HepG2 (cell line): ENCODE measurements at regions not wholly inside any gene's neighbourhood (a gene's known extent, or its start where the extent isn't known, plus 50 kb on each side); places are given as distances from the start of the nearest gene placed in this dataset.
A peak's percentile ranks its signal among the peaks of the same experiment; 100 is the strongest.

Experiments
- ATAC-seq: fragments of 200-7000 bp; cut with Tn5 transposase; 3 replicates; pipeline ENCODE4 v1.9.1; 2020; ENCODE audit warnings: mild to moderate bottlenecking, moderate library complexity
- BruUV-seq: library from RNA; stranded (reverse); fragments of 400-500 nt; replicated peaks from 2 replicates; lab custom pipeline; 2021; lab: Mats Ljungman, UMichigan
- CTCF ChIA-PET: fragments of 300-600 bp; formaldehyde crosslinking; extraction: SDS; loops from one replicate; lab custom pipeline; 2021; ENCODE audit warnings: low total read pairs, inconsistent platforms, low intra/inter-chr PET ratio; lab: Yijun Ruan, JAX
- POLR2A ChIA-PET: fragments of 350-600 bp; sonication (Branson Sonifier 250); formaldehyde crosslinking; loops from one replicate; lab custom pipeline; 2020; ENCODE audit warnings: antibody characterized with exemption, inconsistent platforms; lab: Yijun Ruan, JAX
- DNase-seq: peaks from one replicate; pipeline ENCODE4 v3.0.0-alpha.2; 2015; ENCODE audit warnings: low spot score
- FAIRE-seq: peaks from 3 replicates; lab custom pipeline; 2011; peaks lifted over from hg19 to GRCh38; lab: Jason Lieb, UNC
- H2AFZ ChIP-seq: one replicate; pipeline ENCODE4 v1.6.1; 2011; ENCODE audit warnings: low read length, inconsistent platforms
- H3K27ac ChIP-seq: fragments of 300-600 bp; 3 replicates; pipeline ENCODE4 v1.8.0; 2011; ENCODE audit warnings: mixed run types, mild to moderate bottlenecking, mixed read lengths, low read length, inconsistent platforms; ENCODE audit not compliant: insufficient read depth; ENCODE audit errors: extremely low read length
- H3K27me3 ChIP-seq, 2 experiments: fragments of 200-600 bp in 1 of 2; 2 replicates in 1 of 2; 3 replicates in 1 of 2; pipeline versions ENCODE4 v1.6.0 to v1.8.0; 2011; ENCODE audit warnings: low read length in 2 of 2, mild to moderate bottlenecking in 2 of 2, moderate library complexity in 2 of 2, inconsistent platforms in 1 of 2; ENCODE audit not compliant: insufficient read depth in 2 of 2, control insufficient read depth in 1 of 2
- H3K36me3 ChIP-seq, 2 experiments: fragments of 200-600 bp in 1 of 2; replicated peaks in 1 of 2; 2 replicates in 1 of 2; 3 replicates in 1 of 2; pipeline versions ENCODE4 v1.5.1 to v1.8.0; 2011; ENCODE audit warnings: low read length in 2 of 2, inconsistent platforms in 1 of 2; ENCODE audit not compliant: insufficient read depth in 2 of 2, control insufficient read depth in 1 of 2
- H3K4me1 ChIP-seq: 2 replicates; pipeline ENCODE4 v1.5.1; 2012; ENCODE audit warnings: low read length, inconsistent platforms; ENCODE audit not compliant: insufficient read depth
- H3K4me2 ChIP-seq: 2 replicates; pipeline ENCODE4 v1.6.0; 2011; ENCODE audit warnings: low read depth, low read length, inconsistent platforms
- H3K4me3 ChIP-seq, 3 experiments: fragments of 200-600 bp in 1 of 3; sonication (generic), shearing (Covaris generic) in 1 of 3; replicated peaks in 1 of 3; 2 replicates each; pipeline ENCODE4 v1.5.1; 2011 to 2016; ENCODE audit warnings: low read length in 3 of 3, inconsistent platforms in 2 of 3, low read depth in 2 of 3, mild to moderate bottlenecking in 2 of 3, control low read depth in 1 of 3, mixed read lengths in 1 of 3; ENCODE audit not compliant: insufficient read depth in 1 of 3
- H3K79me2 ChIP-seq: one replicate; pipeline ENCODE4 v1.6.1; 2011; ENCODE audit warnings: low read length, inconsistent platforms; ENCODE audit not compliant: insufficient read depth
- H3K9ac ChIP-seq: 2 replicates; pipeline ENCODE4 v1.6.0; 2011; ENCODE audit warnings: mild to moderate bottlenecking, low read depth, low read length, inconsistent platforms; ENCODE audit not compliant: insufficient read depth
- H3K9me3 ChIP-seq: 2 replicates; pipeline ENCODE4 v1.5.1; 2012; ENCODE audit warnings: mild to moderate bottlenecking, low read length
- H4K20me1 ChIP-seq: 2 replicates; pipeline ENCODE4 v1.6.0; 2011; ENCODE audit warnings: inconsistent platforms, mild to moderate bottlenecking, low read length, moderate library complexity; ENCODE audit not compliant: insufficient read depth
- CTCF ChIP-seq: sonication (generic); formaldehyde crosslinking; IDR thresholded peaks from 2 replicates; pipeline ENCODE4 v1.5.0; 2020; ENCODE audit warnings: mild to moderate bottlenecking, missing genetic modification reagents, moderate library complexity
- JDP2 ChIP-seq: sonication (generic); formaldehyde crosslinking; IDR thresholded peaks from 2 replicates; pipeline ENCODE4 v1.8.1; 2022; ENCODE audit warnings: missing genetic modification reagents, borderline replicate concordance
- STAG1 ChIP-seq: sonication (generic); formaldehyde crosslinking; IDR thresholded peaks from 2 replicates; pipeline ENCODE4 v1.4.0; 2020; ENCODE audit warnings: missing genetic modification reagents
- WGBS: methylation state at CpG from one replicate; pipeline ENCODE4 v1.1.6; 2017; ENCODE audit warnings: low lambda C conversion rate; 5-methylcytosine and 5-hydroxymethylcytosine counted together
- in situ Hi-C: cut with HindIII; loops from 2 replicates; pipeline ENCODE4 v1.10.0; 2017; ENCODE audit warnings: low pct_unique_long_range_greater_than_20kb; ENCODE audit not compliant: extremely low pct_ligation_motif_present
- intact Hi-C: fragments of 100-400 bp; cut with micrococcal nuclease; formaldehyde crosslinking; loops from one replicate; pipeline ENCODE4 v1.10.0; 2022; ENCODE audit not compliant: unreplicated experiment

- TF ChIP-seq JDP2 (CRISPR knock-in tag), result no peak
- 0 out of 2 replicates have a peak, but pooled peaks have one; percentile 5 for TF ChIP-seq STAG1
- TF ChIP-seq CTCF (CRISPR knock-in tag), result peak; percentile 16; the same call in 1 of the 2 replicates
- no peaks in the 10 kb centered on the region for H3K9me3 ChIP-seq
- H3K79me2 ChIP-seq, result no peaks in the 10 kb centered on the region
- intact Hi-C loops (no loop called here), in situ Hi-C loops (no loop called here)
- no peak overlapping the region for H2AFZ ChIP-seq
- FAIRE-seq (no peak), ATAC-seq (no peak; the same call in 2 of the 3 replicates), DNase-seq (no peak)
- H3K4me3 ChIP-seq, result no peak overlapping the region
- H3K27ac ChIP-seq, result no peak overlapping the region
- H3K4me2 ChIP-seq, result no peak overlapping the region
- H3K4me1 ChIP-seq, result no peaks in the 10 kb centered on the region
- H3K27me3 ChIP-seq, result peaks cover 17 to 97% of the 10 kb centered on the region in 2 experiments
- ChIA-PET CTCF (no interaction called here), POLR2A (no interaction called here)
- no peak overlapping the region for H3K9ac ChIP-seq
- no peaks in the 10 kb centered on the region for H3K36me3 ChIP-seq
- WGBS, result 36% methylated on average over 17 of the region's 19 CpGs
- no TSS peak for BruUV-seq
- no peaks in the 10 kb centered on the region for H4K20me1 ChIP-seq
These were observed 152.2 kb downstream of the TRIM27 start for GRCh38 chr6:28771401-28772267.
